Right lobe of liver (tissue), 4 donors: ENCODE measurements at regions not wholly inside any gene's neighbourhood (a gene's known extent, or its start where the extent isn't known, plus 50 kb on each side); places are given as distances from the start of the nearest gene placed in this dataset.

Experiments used
- POLR2A ChIP-seq: fragments of 450-650 bp; IDR thresholded peaks from one replicate; pipeline ENCODE4 v1.6.1; 2017; ENCODE audit warnings: antibody characterized with exemption, mild to moderate bottlenecking
- TF ChIP-seq, protein P1 (sequence below), 4 donors: fragments of 200-600 bp in 3 of 4; fragments of 450-650 bp in 1 of 4; IDR thresholded peaks; one replicate each; pipeline versions ENCODE4 v1.5.1 to v1.8.0; 2016 to 2022; ENCODE audit warnings: antibody characterized with exemption in 4 of 4, mild to moderate bottlenecking in 2 of 4
- donor health status: DM: no; HTN: no; CAD: no.
- donor health status: DM: no; HTN: no; CAD: no.
- donor health status: DM: no; HTN: yes; CAD: no.

DNA sequence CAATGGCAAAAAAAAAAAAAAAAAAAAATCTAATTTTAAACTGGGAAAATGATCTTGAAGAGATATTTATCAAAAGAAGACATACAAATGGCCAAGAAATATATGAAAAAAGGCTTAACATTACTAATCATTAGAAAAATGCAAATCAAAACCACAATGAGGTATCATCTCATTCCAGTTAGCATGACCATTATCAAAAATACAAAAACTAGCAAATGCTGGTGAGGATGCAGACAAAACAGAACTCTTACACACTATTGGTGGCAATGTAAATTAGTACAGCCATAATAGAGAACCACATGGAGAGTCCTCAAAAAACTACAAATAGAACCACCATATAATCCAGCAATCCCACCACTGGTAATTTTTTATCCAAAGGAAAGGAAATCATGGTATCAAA lies 489.6 kb downstream of the TNS3 start:
- TF ChIP-seq, protein P1, sequence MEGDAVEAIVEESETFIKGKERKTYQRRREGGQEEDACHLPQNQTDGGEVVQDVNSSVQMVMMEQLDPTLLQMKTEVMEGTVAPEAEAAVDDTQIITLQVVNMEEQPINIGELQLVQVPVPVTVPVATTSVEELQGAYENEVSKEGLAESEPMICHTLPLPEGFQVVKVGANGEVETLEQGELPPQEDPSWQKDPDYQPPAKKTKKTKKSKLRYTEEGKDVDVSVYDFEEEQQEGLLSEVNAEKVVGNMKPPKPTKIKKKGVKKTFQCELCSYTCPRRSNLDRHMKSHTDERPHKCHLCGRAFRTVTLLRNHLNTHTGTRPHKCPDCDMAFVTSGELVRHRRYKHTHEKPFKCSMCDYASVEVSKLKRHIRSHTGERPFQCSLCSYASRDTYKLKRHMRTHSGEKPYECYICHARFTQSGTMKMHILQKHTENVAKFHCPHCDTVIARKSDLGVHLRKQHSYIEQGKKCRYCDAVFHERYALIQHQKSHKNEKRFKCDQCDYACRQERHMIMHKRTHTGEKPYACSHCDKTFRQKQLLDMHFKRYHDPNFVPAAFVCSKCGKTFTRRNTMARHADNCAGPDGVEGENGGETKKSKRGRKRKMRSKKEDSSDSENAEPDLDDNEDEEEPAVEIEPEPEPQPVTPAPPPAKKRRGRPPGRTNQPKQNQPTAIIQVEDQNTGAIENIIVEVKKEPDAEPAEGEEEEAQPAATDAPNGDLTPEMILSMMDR (IDR thresholded peaks at IDR 0.05): no peak
- no peak for TF ChIP-seq POLR2A
